ENCODE measurements at regions not wholly inside any gene's neighbourhood (a gene's known extent, or its start where the extent isn't known, plus 50 kb on each side); places are given as distances from the start of the nearest gene placed in this dataset.

- 95% methylated on average over 3 of the region's 3 CpGs for WGBS (ENCODE audit: insufficient coverage, insufficient replicate concordance, low lambda C conversion rate, missing lambda C conversion rate)
- CTCF ChIA-PET = interaction anchor here (1.0 kb wide), 1 partner anchor 27 kb away, joined by 4 read pairs; no protein-coding TSS in a partner anchor
- H3K79me2 ChIP-seq (ENCODE audit: control insufficient read depth, insufficient read depth, low read length) = no peaks in the 10 kb centered on the region
- H2AFZ ChIP-seq (ENCODE audit: control insufficient read depth, low read depth, low read length) = no peak overlapping the region
- H3K4me1 ChIP-seq (ENCODE audit: control insufficient read depth, insufficient read depth, low read length) = peaks cover 19% of the 10 kb centered on the region
- no TSS peak for BruUV-seq (replicated peaks)
- H3K27me3 ChIP-seq (replicated peaks in 1 of 2; ENCODE audit: control insufficient read depth in 2 of 2, insufficient read depth in 2 of 2, low read length in 1 of 2) = no peaks in the 10 kb centered on the region
- no peaks in the 10 kb centered on the region for H3K36me3 ChIP-seq (ENCODE audit: control insufficient read depth in 2 of 2, insufficient read depth in 2 of 2, low read length in 1 of 2)
- intact Hi-C loops (cut with micrococcal nuclease; ENCODE audit: unreplicated experiment) = no loop called here
- H3K9ac ChIP-seq (ENCODE audit: control insufficient read depth, insufficient read depth, low read length) = no peak overlapping the region
- in situ Hi-C loops (cut with MboI) = no loop called here
- ATAC-seq = no peak
- H3K9me3 ChIP-seq (replicated peaks; ENCODE audit: control insufficient read depth, insufficient read depth, low read length) = no peaks in the 10 kb centered on the region
- SMC1A ChIA-PET (ENCODE audit: uncharacterized antibody, unreplicated experiment) = interaction anchor here (1.1 to 1.4 kb wide), 5 partner anchors 11 to 267 kb away, joined by 3 to 6 read pairs (median 3); no protein-coding TSS in a partner anchor
- DNase-seq (ENCODE audit: low read depth, low spot score) = no peak
- H3K4me3 ChIP-seq = no peak overlapping the region
- no peak overlapping the region for H3K27ac ChIP-seq (ENCODE audit: control insufficient read depth, insufficient read depth)
- POLR2A ChIA-PET = interaction anchor here (1.7 kb wide), 1 partner anchor 56 kb away, joined by 4 read pairs; no protein-coding TSS in a partner anchor
- H4K20me1 ChIP-seq (ENCODE audit: control insufficient read depth, insufficient read depth) = no peaks in the 10 kb centered on the region
- no peak for FAIRE-seq
- no peak overlapping the region for H3K4me2 ChIP-seq (ENCODE audit: control insufficient read depth, insufficient read depth)
- RAD21 ChIA-PET (ENCODE audit: unreplicated experiment) = interaction anchor here (1.4 kb wide), 1 partner anchor 40 kb away, joined by 3 read pairs; no protein-coding TSS in a partner anchor
- TF ChIP-seq SMARCA5 (IDR thresholded peaks at IDR 0.05) = no peak
- TF ChIP-seq, protein P1, sequence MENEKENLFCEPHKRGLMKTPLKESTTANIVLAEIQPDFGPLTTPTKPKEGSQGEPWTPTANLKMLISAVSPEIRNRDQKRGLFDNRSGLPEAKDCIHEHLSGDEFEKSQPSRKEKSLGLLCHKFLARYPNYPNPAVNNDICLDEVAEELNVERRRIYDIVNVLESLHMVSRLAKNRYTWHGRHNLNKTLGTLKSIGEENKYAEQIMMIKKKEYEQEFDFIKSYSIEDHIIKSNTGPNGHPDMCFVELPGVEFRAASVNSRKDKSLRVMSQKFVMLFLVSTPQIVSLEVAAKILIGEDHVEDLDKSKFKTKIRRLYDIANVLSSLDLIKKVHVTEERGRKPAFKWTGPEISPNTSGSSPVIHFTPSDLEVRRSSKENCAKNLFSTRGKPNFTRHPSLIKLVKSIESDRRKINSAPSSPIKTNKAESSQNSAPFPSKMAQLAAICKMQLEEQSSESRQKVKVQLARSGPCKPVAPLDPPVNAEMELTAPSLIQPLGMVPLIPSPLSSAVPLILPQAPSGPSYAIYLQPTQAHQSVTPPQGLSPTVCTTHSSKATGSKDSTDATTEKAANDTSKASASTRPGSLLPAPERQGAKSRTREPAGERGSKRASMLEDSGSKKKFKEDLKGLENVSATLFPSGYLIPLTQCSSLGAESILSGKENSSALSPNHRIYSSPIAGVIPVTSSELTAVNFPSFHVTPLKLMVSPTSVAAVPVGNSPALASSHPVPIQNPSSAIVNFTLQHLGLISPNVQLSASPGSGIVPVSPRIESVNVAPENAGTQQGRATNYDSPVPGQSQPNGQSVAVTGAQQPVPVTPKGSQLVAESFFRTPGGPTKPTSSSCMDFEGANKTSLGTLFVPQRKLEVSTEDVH (IDR thresholded peaks at IDR 0.05; ENCODE audit: low read depth, partially characterized antibody) = no peak
- no peak for TF ChIP-seq STAT3 (IDR thresholded peaks at IDR 0.05; ENCODE audit: low read depth, low read length)
- TF ChIP-seq NR2F1 (conservative IDR thresholded peaks at IDR 0.05) = no peak
- no peak for TF ChIP-seq MYC (IDR thresholded peaks at IDR 0.05; ENCODE audit: insufficient read depth, insufficient read length, insufficient replicate concordance, low read length, severe bottlenecking)
- TF ChIP-seq JUNB (IDR thresholded peaks at IDR 0.05) = no peak
- no peak for TF ChIP-seq PAX5 (IDR thresholded peaks at IDR 0.05; ENCODE audit: borderline replicate concordance, low read depth, low read length)
- no peak for TF ChIP-seq CEBPB (IDR thresholded peaks at IDR 0.05; ENCODE audit: borderline replicate concordance in 1 of 2, low read depth in 2 of 2, low read length in 2 of 2)
- no peak for TF ChIP-seq ESRRA (IDR thresholded peaks at IDR 0.05; ENCODE audit: low read length)
- no peak for TF ChIP-seq BMI1 (IDR thresholded peaks at IDR 0.05; ENCODE audit: borderline replicate concordance)
- TF ChIP-seq MEF2A (IDR thresholded peaks at IDR 0.05; ENCODE audit: insufficient read depth, low read depth, low read length) = no peak
- TF ChIP-seq BHLHE40 (IDR thresholded peaks at IDR 0.05; ENCODE audit: borderline replicate concordance in 1 of 2, low read depth in 2 of 2, low read length in 1 of 2) = no peak
- no peak for TF ChIP-seq SUPT20H (IDR thresholded peaks at IDR 0.05; ENCODE audit: borderline replicate concordance, control insufficient read depth, low read depth, low read length)
- TF ChIP-seq, protein P2, sequence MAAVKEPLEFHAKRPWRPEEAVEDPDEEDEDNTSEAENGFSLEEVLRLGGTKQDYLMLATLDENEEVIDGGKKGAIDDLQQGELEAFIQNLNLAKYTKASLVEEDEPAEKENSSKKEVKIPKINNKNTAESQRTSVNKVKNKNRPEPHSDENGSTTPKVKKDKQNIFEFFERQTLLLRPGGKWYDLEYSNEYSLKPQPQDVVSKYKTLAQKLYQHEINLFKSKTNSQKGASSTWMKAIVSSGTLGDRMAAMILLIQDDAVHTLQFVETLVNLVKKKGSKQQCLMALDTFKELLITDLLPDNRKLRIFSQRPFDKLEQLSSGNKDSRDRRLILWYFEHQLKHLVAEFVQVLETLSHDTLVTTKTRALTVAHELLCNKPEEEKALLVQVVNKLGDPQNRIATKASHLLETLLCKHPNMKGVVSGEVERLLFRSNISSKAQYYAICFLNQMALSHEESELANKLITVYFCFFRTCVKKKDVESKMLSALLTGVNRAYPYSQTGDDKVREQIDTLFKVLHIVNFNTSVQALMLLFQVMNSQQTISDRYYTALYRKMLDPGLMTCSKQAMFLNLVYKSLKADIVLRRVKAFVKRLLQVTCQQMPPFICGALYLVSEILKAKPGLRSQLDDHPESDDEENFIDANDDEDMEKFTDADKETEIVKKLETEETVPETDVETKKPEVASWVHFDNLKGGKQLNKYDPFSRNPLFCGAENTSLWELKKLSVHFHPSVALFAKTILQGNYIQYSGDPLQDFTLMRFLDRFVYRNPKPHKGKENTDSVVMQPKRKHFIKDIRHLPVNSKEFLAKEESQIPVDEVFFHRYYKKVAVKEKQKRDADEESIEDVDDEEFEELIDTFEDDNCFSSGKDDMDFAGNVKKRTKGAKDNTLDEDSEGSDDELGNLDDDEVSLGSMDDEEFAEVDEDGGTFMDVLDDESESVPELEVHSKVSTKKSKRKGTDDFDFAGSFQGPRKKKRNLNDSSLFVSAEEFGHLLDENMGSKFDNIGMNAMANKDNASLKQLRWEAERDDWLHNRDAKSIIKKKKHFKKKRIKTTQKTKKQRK (IDR thresholded peaks at IDR 0.05; ENCODE audit: low read depth, low read length) = no peak
- no peak for TF ChIP-seq ZNF24 (IDR thresholded peaks at IDR 0.05)
- TF ChIP-seq, protein P3, sequence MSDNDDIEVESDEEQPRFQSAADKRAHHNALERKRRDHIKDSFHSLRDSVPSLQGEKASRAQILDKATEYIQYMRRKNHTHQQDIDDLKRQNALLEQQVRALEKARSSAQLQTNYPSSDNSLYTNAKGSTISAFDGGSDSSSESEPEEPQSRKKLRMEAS (IDR thresholded peaks at IDR 0.05; ENCODE audit: low read depth, low read length) = no peak
Measured at GRCh38 chr10:88026031-88026430, 162.6 kb downstream of the PTEN start.

Data from GM12878 (cell line).